Adrenal gland (tissue), 5 donors: ENCODE measurements at regions not wholly inside any gene's neighbourhood (a gene's known extent, or its start where the extent isn't known, plus 50 kb on each side); places are given as distances from the start of the nearest gene placed in this dataset.

Experiments used
- CTCF ChIP-seq, 6 experiments: fragments of 450-650 bp in 4 of 6; fragments of 200-600 bp in 2 of 6; sonication (generic) in 1 of 6; IDR thresholded peaks; 1 replicate in 5 of 6; 2 replicates in 1 of 6; pipeline versions ENCODE4 v1.5.1 to v1.8.0; 2016 to 2021; ENCODE audit warnings: antibody characterized with exemption in 6 of 6, mild to moderate bottlenecking in 2 of 6, moderate library complexity in 1 of 6
- POLR2A ChIP-seq, 2 donors: fragments of 450-650 bp; IDR thresholded peaks; one replicate each; pipeline ENCODE4 v1.6.1; 2017; ENCODE audit warnings: antibody characterized with exemption in 2 of 2, mild to moderate bottlenecking in 2 of 2, moderate library complexity in 1 of 2
- donor health status: DM: no; HTN: no; CAD: no.

- TF ChIP-seq POLR2A (IDR thresholded peaks at IDR 0.05): no peak
- TF ChIP-seq CTCF (IDR thresholded peaks at IDR 0.05): no peak
Measured at GRCh38 chr13:39943711-39944110, 288.2 kb downstream of the COG6 start.
